B cell (primary cell): ENCODE measurements at regions not wholly inside any gene's neighbourhood (a gene's known extent, or its start where the extent isn't known, plus 50 kb on each side); places are given as distances from the start of the nearest gene placed in this dataset.

Experiments
- CTCF ChIP-seq: fragments of 200-600 bp; IDR thresholded peaks from one replicate; pipeline ENCODE4 v1.8.0; 2022; ENCODE audit warnings: antibody characterized with exemption, mild to moderate bottlenecking
- EZH2 ChIP-seq: IDR thresholded peaks from 2 replicates; pipeline ENCODE4 v1.6.1; 2012; ENCODE audit warnings: borderline replicate concordance, low read depth, mild to moderate bottlenecking, moderate library complexity, low read length; ENCODE audit not compliant: insufficient read depth, poor library complexity, severe bottlenecking

- TF ChIP-seq CTCF = no peak
- no peak for TF ChIP-seq EZH2
These were observed 779.8 kb downstream of the RNF144A start for GRCh38 chr2:7697052-7697451.
